ENCODE measurements at regions not wholly inside any gene's neighbourhood (a gene's known extent, or its start where the extent isn't known, plus 50 kb on each side); places are given as distances from the start of the nearest gene placed in this dataset.

DNA sequence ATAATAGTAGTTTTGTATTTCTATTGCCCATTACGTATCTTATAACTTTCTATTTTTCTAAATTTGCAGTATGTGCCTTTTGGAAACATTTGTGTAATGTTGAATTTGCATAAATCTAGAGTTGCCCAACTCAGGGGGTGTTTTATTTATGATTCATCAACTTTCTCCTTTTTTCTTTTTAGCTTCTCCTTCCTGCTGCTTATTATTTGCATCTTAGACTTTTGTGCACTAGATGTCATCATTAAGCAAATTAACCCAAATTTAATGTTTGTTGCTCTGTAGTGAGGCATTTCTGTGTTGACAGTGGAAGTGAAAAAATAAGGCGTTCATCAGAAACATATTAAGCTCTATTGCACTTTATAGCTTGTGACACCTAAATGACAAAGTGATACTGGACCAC is 56.2 kb upstream of the ZBED5 start:
- no peak for TF ChIP-seq POLR2A (IDR thresholded peaks at IDR 0.05)
- TF ChIP-seq CTCF (IDR thresholded peaks at IDR 0.05) = no peak
- no peak for TF ChIP-seq POLR2AphosphoS5 (IDR thresholded peaks at IDR 0.05; ENCODE audit: insufficient read depth in 1 of 2, low read depth in 1 of 2)
- Histone ChIP-seq H3K4me1 (no peaks in the 10 kb centered on the region), H3K27ac (no peak overlapping the region), H3K9me3 (no peaks in the 10 kb centered on the region), H3K36me3 (no peaks in the 10 kb centered on the region), H3K4me3 (no peak overlapping the region), H3K27me3 (no peaks in the 10 kb centered on the region)
- DNase-seq (ENCODE audit: extremely low spot score in 2 of 2) = no peak
- intact Hi-C loops (cut with DNase I) = no loop called here

- no peak for TF ChIP-seq POLR2A (IDR thresholded peaks at IDR 0.05)
- no peak for TF ChIP-seq POLR2AphosphoS5 (IDR thresholded peaks at IDR 0.05; ENCODE audit: insufficient read depth in 1 of 2, low read depth in 1 of 2)
- no peak for TF ChIP-seq CTCF (IDR thresholded peaks at IDR 0.05)
- H3K4me3 ChIP-seq = no peak overlapping the region
- no peak overlapping the region for H3K27ac ChIP-seq
- DNase-seq (ENCODE audit: extremely low spot score in 2 of 2) = no peak
- no peaks in the 10 kb centered on the region for H3K36me3 ChIP-seq
- intact Hi-C loops (cut with DNase I) = no loop called here
- no peaks in the 10 kb centered on the region for H3K9me3 ChIP-seq
- H3K27me3 ChIP-seq = no peaks in the 10 kb centered on the region
- peaks cover 4% of the 10 kb centered on the region for H3K4me1 ChIP-seq
Measured at GRCh38 chr11:10913075-10913474, 55.2 kb upstream of the ZBED5 start.

- H3K4me3 ChIP-seq = no peak overlapping the region
Measured at GRCh38 chr11:10911907-10912306, 54.1 kb upstream of the ZBED5 start.

DNA sequence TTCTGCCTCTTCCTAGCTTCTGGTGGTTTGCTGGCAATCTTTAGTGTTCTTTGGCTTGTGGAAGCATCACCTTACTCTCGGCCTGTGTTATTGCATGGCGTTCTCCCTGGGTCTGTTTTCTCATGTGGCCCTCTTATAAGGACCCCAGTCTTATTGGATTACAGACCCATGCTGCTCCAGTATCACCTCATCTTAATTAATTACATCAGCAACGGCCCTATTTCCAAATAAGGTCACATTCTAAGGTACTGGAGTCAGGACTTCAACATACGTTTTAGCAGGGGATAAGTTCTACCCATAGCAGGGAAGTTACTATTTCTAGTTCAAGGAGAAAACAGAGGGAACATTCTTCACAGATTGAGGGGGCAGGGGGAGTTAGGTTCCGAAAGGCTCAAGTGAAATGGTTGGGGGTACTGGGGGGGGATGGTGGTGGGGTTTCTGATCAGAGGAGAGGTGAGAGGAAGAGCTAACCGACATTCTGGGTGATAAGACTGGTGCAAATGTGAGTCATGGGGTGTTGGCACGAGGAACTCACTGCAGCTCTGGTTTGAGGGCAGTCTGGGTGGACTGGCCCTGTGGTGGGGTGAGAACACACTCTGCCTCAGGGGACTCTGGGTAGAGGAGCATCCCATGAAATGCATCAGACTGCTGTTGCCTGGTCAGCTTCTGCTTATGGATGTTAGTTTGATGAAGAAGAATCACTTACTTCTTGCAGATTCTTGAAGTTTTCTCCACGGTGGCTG is 51.5 kb upstream of the ZBED5 start:
- H3K9me3 ChIP-seq = no peaks in the 10 kb centered on the region
- no peak overlapping the region for H3K4me3 ChIP-seq

More at GRCh38 chr11:10911907-10912306, 54.1 kb upstream of the ZBED5 start:
- Histone ChIP-seq H3K27ac (no peak overlapping the region), H3K36me3 (no peaks in the 10 kb centered on the region), H3K9me3 (no peaks in the 10 kb centered on the region), H3K4me1 (peaks cover 6% of the 10 kb centered on the region), H3K27me3 (no peaks in the 10 kb centered on the region)
- no peak for TF ChIP-seq CTCF (IDR thresholded peaks at IDR 0.05)
- no peak for TF ChIP-seq POLR2AphosphoS5 (IDR thresholded peaks at IDR 0.05; ENCODE audit: insufficient read depth in 1 of 2, low read depth in 1 of 2)
- no peak for TF ChIP-seq POLR2A (IDR thresholded peaks at IDR 0.05)
- intact Hi-C loops (cut with DNase I) = no loop called here
- DNase-seq (ENCODE audit: extremely low spot score in 2 of 2) = no peak

More for the DNA sequence above, 51.5 kb upstream of the ZBED5 start:
- H3K4me1 ChIP-seq = peaks cover 6% of the 10 kb centered on the region
- no peaks in the 10 kb centered on the region for H3K36me3 ChIP-seq
- TF ChIP-seq POLR2AphosphoS5 (IDR thresholded peaks at IDR 0.05; ENCODE audit: insufficient read depth in 1 of 2, low read depth in 1 of 2) (no peak), POLR2A (IDR thresholded peaks at IDR 0.05) (no peak), CTCF (IDR thresholded peaks at IDR 0.05) (no peak)
- H3K27ac ChIP-seq = no peak overlapping the region
- no peaks in the 10 kb centered on the region for H3K27me3 ChIP-seq
- no peak for DNase-seq (ENCODE audit: extremely low spot score in 2 of 2)
- intact Hi-C loops (cut with DNase I) = no loop called here

Data from vagina (tissue), 2 donors.